Right atrium auricular region (tissue), 2 donors: ENCODE measurements at regions not wholly inside any gene's neighbourhood (a gene's known extent, or its start where the extent isn't known, plus 50 kb on each side); places are given as distances from the start of the nearest gene placed in this dataset.

Experiments
- DNase-seq: peaks from one replicate; pipeline ENCODE4 v3.0.0-alpha.2; 2019; ENCODE audit warnings: low spot score
- H3K27ac ChIP-seq, 2 donors: fragments of 200-600 bp; sonication (generic); 1 replicate in 1 of 2; 2 replicates in 1 of 2; pipeline ENCODE4 v1.5.1; 2016 to 2019
- H3K27me3 ChIP-seq, 2 donors: fragments of 200-600 bp; sonication (generic); one replicate each; pipeline versions ENCODE4 v1.5.1 to v1.6.0; 2017 to 2019
- H3K36me3 ChIP-seq: fragments of 200-600 bp; sonication (generic); one replicate; pipeline ENCODE4 v1.5.1; 2016
- H3K4me1 ChIP-seq, 2 donors: fragments of 200-600 bp; sonication (generic); one replicate each; pipeline versions ENCODE4 v1.5.1 to v1.6.0; 2017 to 2019
- H3K4me3 ChIP-seq, 2 donors: fragments of 200-600 bp; sonication (generic); 1 replicate in 1 of 2; 2 replicates in 1 of 2; pipeline ENCODE4 v1.5.1; 2017 to 2019; ENCODE audit warnings: mild to moderate bottlenecking in 1 of 2, moderate library complexity in 1 of 2
- H3K9me3 ChIP-seq, 2 donors: fragments of 200-600 bp; sonication (generic); one replicate each; pipeline ENCODE4 v1.5.1; 2019
- CTCF ChIP-seq, 2 donors: fragments of 200-600 bp; sonication (generic); IDR thresholded peaks; one replicate each; pipeline ENCODE4 v1.5.1; 2019; ENCODE audit warnings: antibody characterized with exemption in 2 of 2

GRCh38 chr7:18386607-18387006, 108.9 kb upstream of the HDAC9 start:
- Histone ChIP-seq H3K27ac (no peak overlapping the region), H3K4me1 (peaks cover 0 to 23% of the 10 kb centered on the region in 2 donors), H3K4me3 (no peak overlapping the region), H3K9me3 (no peaks in the 10 kb centered on the region), H3K27me3 (no peaks in the 10 kb centered on the region), H3K36me3 (no peaks in the 10 kb centered on the region)
- no peak for TF ChIP-seq CTCF (IDR thresholded peaks at IDR 0.05)
- DNase-seq, result no peak

GRCh38 chr7:18387191-18387735, 108.3 kb upstream of the HDAC9 start:
- H3K4me3 ChIP-seq, result no peak overlapping the region
- no peak for DNase-seq
- no peaks in the 10 kb centered on the region for H3K27me3 ChIP-seq
- no peak overlapping the region for H3K27ac ChIP-seq
- no peaks in the 10 kb centered on the region for H3K36me3 ChIP-seq
- H3K9me3 ChIP-seq, result no peaks in the 10 kb centered on the region
- peaks cover 0 to 23% of the 10 kb centered on the region in 2 donors for H3K4me1 ChIP-seq
- no peak for TF ChIP-seq CTCF (IDR thresholded peaks at IDR 0.05)

- TF ChIP-seq CTCF (IDR thresholded peaks at IDR 0.05), result no peak
- peaks cover 0 to 23% of the 10 kb centered on the region in 2 donors for H3K4me1 ChIP-seq
- H3K36me3 ChIP-seq, result no peaks in the 10 kb centered on the region
- no peaks in the 10 kb centered on the region for H3K9me3 ChIP-seq
- DNase-seq, result no peak
- no peaks in the 10 kb centered on the region for H3K27me3 ChIP-seq
- no peak overlapping the region for H3K27ac ChIP-seq
- H3K4me3 ChIP-seq, result no peak overlapping the region
These were observed 105.0 kb upstream of the HDAC9 start for GRCh38 chr7:18390535-18390907.

GRCh38 chr7:18393465-18394118, 102.0 kb upstream of the HDAC9 start:
- no peak for DNase-seq
- no peaks in the 10 kb centered on the region for H3K9me3 ChIP-seq
- H3K4me3 ChIP-seq, result no peak overlapping the region
- H3K4me1 ChIP-seq, result peaks cover 0 to 23% of the 10 kb centered on the region in 2 donors
- no peaks in the 10 kb centered on the region for H3K36me3 ChIP-seq
- TF ChIP-seq CTCF (IDR thresholded peaks at IDR 0.05), result no peak
- no peak overlapping the region for H3K27ac ChIP-seq
- no peaks in the 10 kb centered on the region for H3K27me3 ChIP-seq

DNA sequence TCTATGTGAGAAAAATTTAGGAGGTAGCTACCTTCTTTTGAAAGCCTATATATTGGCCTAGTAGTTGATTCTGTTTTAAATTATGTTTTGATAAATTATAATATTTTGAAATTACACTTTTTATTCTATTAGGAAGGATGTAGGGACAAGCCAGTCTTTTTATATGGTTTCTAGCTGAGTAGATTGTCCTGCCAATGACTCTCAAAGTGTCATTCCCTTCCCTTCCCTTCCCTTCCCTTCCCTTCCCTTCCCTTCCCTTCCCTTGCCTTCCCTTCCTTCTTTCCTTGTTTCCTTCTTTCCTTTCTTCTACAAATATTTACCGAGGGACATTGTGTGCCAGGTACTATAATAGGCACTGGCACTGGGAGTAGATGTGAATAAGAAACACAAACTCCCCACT, 99.7 kb upstream of the HDAC9 start:
- DNase-seq, result no peak
- Histone ChIP-seq H3K27ac (no peak overlapping the region), H3K27me3 (no peaks in the 10 kb centered on the region), H3K9me3 (no peaks in the 10 kb centered on the region), H3K36me3 (no peaks in the 10 kb centered on the region), H3K4me1 (peaks cover 0 to under 1% of the 10 kb centered on the region in 2 donors), H3K4me3 (no peak overlapping the region)
- TF ChIP-seq CTCF (IDR thresholded peaks at IDR 0.05), result no peak

DNA sequence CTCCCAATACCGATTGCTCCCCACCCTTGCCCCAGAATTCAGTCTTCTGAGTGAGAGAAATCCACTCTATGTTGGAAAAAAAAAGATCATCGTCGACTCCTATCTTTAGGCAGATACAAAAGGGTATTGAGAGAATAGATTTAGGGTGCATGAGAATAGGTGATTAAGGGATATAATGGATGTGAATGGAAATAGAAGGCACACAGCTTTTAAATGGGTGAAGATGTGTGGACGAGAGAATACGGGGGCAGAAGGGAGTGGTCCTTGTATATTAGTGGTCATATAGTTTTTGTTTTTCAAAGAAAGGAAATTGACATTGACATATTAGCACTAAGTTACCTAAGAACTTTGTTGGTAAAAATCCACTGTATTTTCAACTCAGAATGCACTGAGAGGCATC, 98.6 kb upstream of the HDAC9 start:
- no peaks in the 10 kb centered on the region for H3K36me3 ChIP-seq
- H3K4me1 ChIP-seq, result no peaks in the 10 kb centered on the region
- no peaks in the 10 kb centered on the region for H3K27me3 ChIP-seq
- no peak overlapping the region for H3K4me3 ChIP-seq
- no peak for DNase-seq
- no peak overlapping the region for H3K27ac ChIP-seq
- no peaks in the 10 kb centered on the region for H3K9me3 ChIP-seq
- TF ChIP-seq CTCF (IDR thresholded peaks at IDR 0.05), result no peak
